A673 (cell line): ENCODE measurements at regions not wholly inside any gene's neighbourhood (a gene's known extent, or its start where the extent isn't known, plus 50 kb on each side); places are given as distances from the start of the nearest gene placed in this dataset.

Experiments
- CTCF ChIP-seq: fragments of 300-800, 200-600 bp; sonication (generic); conservative IDR thresholded peaks from 2 replicates; pipeline ENCODE4 v1.5.1; 2017; ENCODE audit warnings: low read depth, mild to moderate bottlenecking, antibody characterized with exemption, low read length, moderate library complexity, mixed read lengths
- EZH2 ChIP-seq: fragments of 200-600 bp; sonication (generic); IDR thresholded peaks from 2 replicates; pipeline ENCODE4 v1.6.1; 2017; ENCODE audit warnings: borderline replicate concordance, low read depth, mild to moderate bottlenecking, mixed read lengths, antibody characterized with exemption, low read length; ENCODE audit not compliant: poor library complexity, severe bottlenecking

- TF ChIP-seq CTCF (no peak), EZH2 (no peak)
These were observed 121.5 kb downstream of the PTCSC3 start for GRCh38 chr14:36055052-36055378.
